ENCODE measurements at regions not wholly inside any gene's neighbourhood (a gene's known extent, or its start where the extent isn't known, plus 50 kb on each side); places are given as distances from the start of the nearest gene placed in this dataset.

GRCh38 chr7:131932271-131932670 lies 375.8 kb upstream of the PODXL start:
- no peaks in the 10 kb centered on the region for H3K9me3 ChIP-seq (ENCODE audit: insufficient read depth, low read depth, low read length)
- H3K9ac ChIP-seq (ENCODE audit: low read depth, low read length, poor library complexity, severe bottlenecking) = no peak overlapping the region
- no peaks in the 10 kb centered on the region for H3K27me3 ChIP-seq (ENCODE audit: insufficient read depth, low read length, poor library complexity, severe bottlenecking)
- H3K4me1 ChIP-seq (ENCODE audit: insufficient read depth, low read length, poor library complexity, severe bottlenecking) = no peaks in the 10 kb centered on the region
- H3F3A ChIP-seq (ENCODE audit: low read depth) = no peaks in the 10 kb centered on the region
- no peaks in the 10 kb centered on the region for H3K9me2 ChIP-seq (replicated peaks; ENCODE audit: low read depth, low read length)
- H3K4me3 ChIP-seq (ENCODE audit: low read length, poor library complexity, severe bottlenecking) = no peak overlapping the region
- no peaks in the 10 kb centered on the region for H3K79me2 ChIP-seq (ENCODE audit: insufficient read depth, low read length)
- H3K4me2 ChIP-seq (ENCODE audit: low read depth, low read length, poor library complexity, severe bottlenecking) = no peak overlapping the region
- H3K36me3 ChIP-seq (ENCODE audit: insufficient read depth, low read length) = no peaks in the 10 kb centered on the region
- no peak overlapping the region for H2AFZ ChIP-seq (ENCODE audit: low read length)
- TF ChIP-seq, protein P1, sequence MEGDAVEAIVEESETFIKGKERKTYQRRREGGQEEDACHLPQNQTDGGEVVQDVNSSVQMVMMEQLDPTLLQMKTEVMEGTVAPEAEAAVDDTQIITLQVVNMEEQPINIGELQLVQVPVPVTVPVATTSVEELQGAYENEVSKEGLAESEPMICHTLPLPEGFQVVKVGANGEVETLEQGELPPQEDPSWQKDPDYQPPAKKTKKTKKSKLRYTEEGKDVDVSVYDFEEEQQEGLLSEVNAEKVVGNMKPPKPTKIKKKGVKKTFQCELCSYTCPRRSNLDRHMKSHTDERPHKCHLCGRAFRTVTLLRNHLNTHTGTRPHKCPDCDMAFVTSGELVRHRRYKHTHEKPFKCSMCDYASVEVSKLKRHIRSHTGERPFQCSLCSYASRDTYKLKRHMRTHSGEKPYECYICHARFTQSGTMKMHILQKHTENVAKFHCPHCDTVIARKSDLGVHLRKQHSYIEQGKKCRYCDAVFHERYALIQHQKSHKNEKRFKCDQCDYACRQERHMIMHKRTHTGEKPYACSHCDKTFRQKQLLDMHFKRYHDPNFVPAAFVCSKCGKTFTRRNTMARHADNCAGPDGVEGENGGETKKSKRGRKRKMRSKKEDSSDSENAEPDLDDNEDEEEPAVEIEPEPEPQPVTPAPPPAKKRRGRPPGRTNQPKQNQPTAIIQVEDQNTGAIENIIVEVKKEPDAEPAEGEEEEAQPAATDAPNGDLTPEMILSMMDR (conservative IDR thresholded peaks at IDR 0.05; ENCODE audit: low read length) = no peak
- TF ChIP-seq EZH2phosphoT487 (IDR thresholded peaks at IDR 0.05; ENCODE audit: borderline replicate concordance) = no peak
- H4K20me1 ChIP-seq (ENCODE audit: insufficient read depth, low read length, poor library complexity, severe bottlenecking) = no peaks in the 10 kb centered on the region

DNA sequence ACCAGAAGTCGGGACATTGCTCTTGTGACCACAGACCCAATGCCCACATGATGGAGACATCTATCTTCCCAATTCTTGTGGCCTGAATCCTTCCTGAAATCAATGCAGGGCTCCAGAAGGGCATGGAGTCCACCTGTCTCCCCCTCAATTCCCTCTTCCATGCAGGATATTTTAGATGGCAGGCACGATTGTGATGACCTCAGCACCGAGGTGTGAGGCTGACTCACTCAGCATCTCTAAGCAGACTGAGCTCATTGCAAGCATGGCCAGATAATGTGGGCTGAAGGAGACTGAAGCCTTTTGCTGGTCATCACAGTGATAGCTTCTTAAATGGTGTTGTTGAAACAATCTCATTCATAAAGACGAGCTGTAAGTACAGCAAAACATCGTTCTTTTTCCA lies 374.9 kb upstream of the PODXL start:
- H3K9me3 ChIP-seq (ENCODE audit: insufficient read depth, low read depth, low read length) = no peaks in the 10 kb centered on the region
- TF ChIP-seq, protein P1 (conservative IDR thresholded peaks at IDR 0.05; ENCODE audit: low read length) = no peak
- no peak for TF ChIP-seq EZH2phosphoT487 (IDR thresholded peaks at IDR 0.05; ENCODE audit: borderline replicate concordance)
- H3K27me3 ChIP-seq (ENCODE audit: insufficient read depth, low read length, poor library complexity, severe bottlenecking) = no peaks in the 10 kb centered on the region
- H3K9me2 ChIP-seq (replicated peaks; ENCODE audit: low read depth, low read length) = no peaks in the 10 kb centered on the region
- H3K79me2 ChIP-seq (ENCODE audit: insufficient read depth, low read length) = no peaks in the 10 kb centered on the region
- H3F3A ChIP-seq (ENCODE audit: low read depth) = no peaks in the 10 kb centered on the region
- no peaks in the 10 kb centered on the region for H3K4me1 ChIP-seq (ENCODE audit: insufficient read depth, low read length, poor library complexity, severe bottlenecking)
- no peak overlapping the region for H3K9ac ChIP-seq (ENCODE audit: low read depth, low read length, poor library complexity, severe bottlenecking)
- H3K4me2 ChIP-seq (ENCODE audit: low read depth, low read length, poor library complexity, severe bottlenecking) = no peak overlapping the region
- H4K20me1 ChIP-seq (ENCODE audit: insufficient read depth, low read length, poor library complexity, severe bottlenecking) = no peaks in the 10 kb centered on the region
- H3K36me3 ChIP-seq (ENCODE audit: insufficient read depth, low read length) = no peaks in the 10 kb centered on the region
- H2AFZ ChIP-seq (ENCODE audit: low read length) = no peak overlapping the region
- no peak overlapping the region for H3K4me3 ChIP-seq (ENCODE audit: low read length, poor library complexity, severe bottlenecking)

- Histone ChIP-seq H3F3A (ENCODE audit: low read depth) (no peaks in the 10 kb centered on the region), H3K9me3 (ENCODE audit: insufficient read depth, low read depth, low read length) (no peaks in the 10 kb centered on the region), H3K4me1 (ENCODE audit: insufficient read depth, low read length, poor library complexity, severe bottlenecking) (no peaks in the 10 kb centered on the region), H3K79me2 (ENCODE audit: insufficient read depth, low read length) (no peaks in the 10 kb centered on the region), H2AFZ (ENCODE audit: low read length) (no peak overlapping the region), H3K36me3 (ENCODE audit: insufficient read depth, low read length) (no peaks in the 10 kb centered on the region), H3K4me2 (ENCODE audit: low read depth, low read length, poor library complexity, severe bottlenecking) (no peak overlapping the region), H4K20me1 (ENCODE audit: insufficient read depth, low read length, poor library complexity, severe bottlenecking) (no peaks in the 10 kb centered on the region), H3K27me3 (ENCODE audit: insufficient read depth, low read length, poor library complexity, severe bottlenecking) (no peaks in the 10 kb centered on the region), H3K9ac (ENCODE audit: low read depth, low read length, poor library complexity, severe bottlenecking) (no peak overlapping the region), H3K9me2 (replicated peaks; ENCODE audit: low read depth, low read length) (no peaks in the 10 kb centered on the region), H3K4me3 (ENCODE audit: low read length, poor library complexity, severe bottlenecking) (no peak overlapping the region)
- no peak for TF ChIP-seq EZH2phosphoT487 (IDR thresholded peaks at IDR 0.05; ENCODE audit: borderline replicate concordance)
- TF ChIP-seq, protein P1 (conservative IDR thresholded peaks at IDR 0.05; ENCODE audit: low read length) = no peak
Observed at GRCh38 chr7:131929632-131930031, 373.2 kb upstream of the PODXL start.
